Activated CD4-positive, CD25-positive, alpha-beta regulatory T cell (primary cell): ENCODE measurements at regions not wholly inside any gene's neighbourhood (a gene's known extent, or its start where the extent isn't known, plus 50 kb on each side); places are given as distances from the start of the nearest gene placed in this dataset.

ENCODE experiments used
- DNase-seq, 4 experiments: peaks; one replicate each; lab custom pipeline; 2025; lab: John Stamatoyannopoulos, UW

DNA sequence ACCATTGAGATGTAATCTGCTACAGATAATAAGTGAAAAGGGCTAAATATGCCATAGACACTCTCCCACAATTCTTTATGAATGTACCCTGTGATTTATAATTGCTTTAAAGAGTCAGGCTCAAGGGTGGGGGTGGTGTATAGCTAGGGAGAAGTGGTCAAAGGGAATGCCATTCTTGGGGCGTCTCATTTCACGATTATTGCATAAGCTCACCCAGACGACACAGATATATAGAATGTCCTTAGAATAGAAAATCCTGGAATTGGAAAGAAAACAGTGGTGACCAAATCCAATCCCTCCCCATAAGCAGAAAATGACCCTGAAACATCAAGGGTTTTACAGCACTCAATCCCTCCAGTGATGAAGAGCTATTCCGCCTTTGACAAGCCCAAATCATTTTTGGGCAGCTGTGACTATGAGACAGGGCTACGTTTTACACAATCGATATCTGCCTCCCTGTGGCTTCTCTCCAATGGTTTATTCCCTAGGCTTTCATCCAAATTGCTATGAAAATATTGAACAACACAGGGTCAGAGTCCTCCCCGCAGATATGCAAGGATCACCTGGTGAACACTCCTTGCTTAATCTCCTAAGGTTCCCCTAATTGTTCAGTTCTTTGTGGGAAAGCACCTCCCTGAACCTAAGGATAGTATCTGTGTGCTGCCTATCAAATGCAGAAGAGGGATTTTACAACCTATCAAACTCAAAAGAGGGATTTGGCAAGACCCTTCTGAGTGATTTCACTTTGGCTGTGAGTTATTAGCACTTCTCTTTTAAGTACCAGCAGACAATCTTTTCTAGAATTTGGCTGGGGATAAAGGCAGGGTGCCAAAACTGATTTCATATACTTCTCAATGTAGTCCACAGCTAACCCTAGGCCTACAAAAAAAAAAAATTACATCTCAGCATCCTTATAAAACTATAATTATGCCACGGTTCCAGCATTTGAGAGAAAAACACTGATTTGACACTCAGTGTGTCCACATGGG, 144.9 kb upstream of the CDH6 start:
- DNase-seq = no peak

DNA sequence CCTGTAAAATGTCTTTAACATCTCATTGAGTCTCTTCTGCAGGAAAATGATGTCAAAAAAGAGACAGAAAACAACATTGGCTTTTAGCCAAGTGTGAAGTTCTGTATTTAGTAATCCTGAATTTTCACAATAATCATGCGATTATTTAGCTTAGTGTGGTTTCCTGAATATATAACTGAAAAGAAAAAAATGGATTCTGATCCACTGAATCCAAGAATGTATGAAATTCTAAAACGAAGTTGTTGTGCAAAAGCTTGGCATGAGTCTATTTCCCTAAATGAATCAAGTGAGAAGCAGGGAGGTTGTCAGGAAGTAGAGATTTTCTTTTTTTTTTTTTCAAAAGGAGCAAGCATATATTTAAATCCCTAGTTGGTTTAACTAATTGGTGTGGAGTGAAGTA, 145.9 kb upstream of the CDH6 start:
- no peak for DNase-seq

DNA sequence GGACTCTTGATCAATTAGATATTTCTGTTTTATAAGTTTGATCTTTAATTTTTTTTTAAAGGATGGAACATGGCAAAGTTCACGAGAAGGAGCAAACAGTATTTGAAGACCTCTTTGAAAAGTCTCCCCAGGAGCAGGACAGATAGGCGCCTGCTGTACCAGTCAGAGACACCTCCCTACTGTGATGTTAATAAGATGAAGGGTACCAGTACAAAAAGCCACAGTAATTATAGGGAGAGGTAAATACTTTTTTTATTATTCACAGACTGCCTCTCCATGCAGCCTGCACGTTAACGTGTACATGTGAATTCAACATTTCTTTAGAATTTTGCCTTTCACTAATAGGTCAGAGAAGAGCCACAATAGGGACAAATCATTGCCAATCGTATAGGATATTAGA, 146.5 kb upstream of the CDH6 start:
- no peak for DNase-seq

DNA sequence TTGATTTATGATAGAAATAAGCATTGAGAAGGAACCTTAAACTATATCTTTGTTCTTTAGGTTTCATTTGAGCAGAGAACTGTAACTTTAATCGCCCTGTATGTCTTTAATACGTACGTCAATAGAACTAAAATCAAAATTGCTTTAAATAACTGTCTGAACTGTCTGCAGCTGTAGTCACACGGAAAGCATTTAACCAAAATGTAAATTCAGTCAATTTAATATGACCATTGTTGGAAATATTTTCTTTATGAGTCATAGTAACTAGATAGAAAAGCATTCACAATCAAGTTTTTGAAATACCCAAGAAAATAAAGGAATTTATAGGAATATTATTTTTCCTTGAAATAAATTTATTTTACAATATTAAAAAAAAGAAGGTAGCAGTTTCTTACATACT, 157.1 kb upstream of the CDH6 start:
- no peak for DNase-seq

DNA sequence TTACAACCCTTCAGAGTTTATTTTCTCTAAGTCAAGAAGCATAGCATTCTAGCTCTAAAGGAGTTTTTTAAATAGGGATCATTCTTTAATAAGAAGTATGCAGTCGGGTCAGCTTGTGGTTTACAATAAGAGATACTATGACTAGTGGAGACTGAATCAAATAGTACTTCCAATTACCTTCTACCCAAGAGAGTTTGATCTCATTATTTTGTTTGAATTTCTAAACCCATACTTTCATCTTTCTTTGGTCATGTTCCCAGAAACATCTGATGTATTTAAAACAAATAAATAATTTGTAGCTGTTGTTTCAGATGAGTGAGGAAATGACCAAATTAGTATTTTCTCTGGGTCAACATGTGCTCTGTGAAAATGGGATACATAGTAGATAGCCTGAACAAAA, 160.2 kb upstream of the CDH6 start:
- no peak for DNase-seq

DNA sequence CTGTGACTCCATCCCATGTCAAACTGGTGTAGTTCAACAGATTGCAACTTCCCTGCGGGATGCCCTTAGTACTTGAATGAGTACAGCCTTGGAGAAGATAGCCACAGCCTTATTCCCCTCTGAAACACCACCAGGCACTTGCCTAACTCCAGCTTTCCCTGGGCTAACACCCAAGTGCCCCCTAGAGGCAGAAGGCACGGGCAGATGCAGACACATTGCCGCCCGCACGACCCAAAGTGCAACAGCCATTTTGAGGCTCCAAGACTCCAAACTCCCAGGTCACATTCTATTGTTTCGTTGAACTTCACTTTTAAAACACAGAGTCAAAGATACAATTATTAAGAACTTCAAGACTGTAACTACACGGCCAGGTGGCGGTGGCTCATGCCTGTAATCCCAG, 163.6 kb upstream of the CDH6 start:
- DNase-seq = no peak

DNA sequence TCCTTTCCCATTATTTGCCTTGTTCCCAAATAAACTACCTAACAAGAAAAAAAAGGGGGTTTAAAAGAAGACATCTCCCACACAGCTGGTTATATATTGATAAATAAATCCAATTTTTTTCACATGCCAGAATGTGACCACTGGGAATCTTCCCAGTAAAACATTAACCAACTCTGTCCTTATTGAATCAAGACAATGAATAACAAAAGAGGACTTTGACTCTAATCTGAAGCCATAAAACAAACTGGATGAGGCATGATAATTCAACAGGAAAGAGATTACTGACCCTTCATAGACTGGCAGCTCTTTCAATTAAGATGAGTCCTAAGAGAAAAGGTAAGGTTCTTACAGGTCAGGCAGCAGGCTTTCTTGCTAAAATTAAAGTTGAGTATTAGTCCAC, 165.8 kb upstream of the CDH6 start:
- DNase-seq = no peak

DNA sequence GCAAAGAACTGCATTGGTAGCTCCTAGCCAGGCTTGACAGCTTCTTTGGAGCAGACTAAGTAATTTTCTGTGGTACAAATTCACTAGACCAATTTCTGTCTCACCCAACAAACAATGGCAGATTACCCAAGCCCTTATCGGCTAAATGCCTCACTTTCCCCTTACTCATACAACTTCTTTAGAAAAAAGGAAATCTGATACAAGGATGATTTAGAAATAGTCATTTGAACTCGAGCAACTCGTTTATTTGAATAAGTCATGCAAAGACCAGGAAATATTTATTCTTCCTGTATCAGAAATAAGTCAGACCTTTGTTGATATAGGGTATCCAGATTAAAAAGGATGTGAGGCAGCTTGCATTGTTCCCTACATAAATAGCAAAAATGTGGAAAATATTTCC, 170.4 kb upstream of the CDH6 start:
- no peak for DNase-seq

DNA sequence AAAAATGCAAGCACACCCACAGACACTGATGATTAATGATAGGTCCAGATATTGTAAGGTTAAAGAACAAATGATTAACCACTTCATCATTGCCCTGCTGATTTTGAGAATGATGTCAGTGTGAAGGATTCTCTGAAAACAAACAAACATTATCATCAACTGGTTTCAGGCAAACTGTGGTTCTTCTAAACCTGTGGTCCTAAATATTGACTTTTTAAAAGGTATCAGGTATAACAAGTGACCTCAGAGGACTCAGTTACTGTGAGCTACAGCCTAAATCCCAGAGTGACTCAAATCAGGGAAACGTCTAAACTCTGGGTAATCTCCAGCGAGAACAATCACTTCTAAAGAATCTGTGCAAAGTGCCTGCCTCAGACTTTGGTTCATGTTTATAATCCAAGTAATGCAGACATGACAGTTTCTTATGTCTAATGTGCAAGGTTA, 172.3 kb upstream of the CDH6 start:
- no peak for DNase-seq

DNA sequence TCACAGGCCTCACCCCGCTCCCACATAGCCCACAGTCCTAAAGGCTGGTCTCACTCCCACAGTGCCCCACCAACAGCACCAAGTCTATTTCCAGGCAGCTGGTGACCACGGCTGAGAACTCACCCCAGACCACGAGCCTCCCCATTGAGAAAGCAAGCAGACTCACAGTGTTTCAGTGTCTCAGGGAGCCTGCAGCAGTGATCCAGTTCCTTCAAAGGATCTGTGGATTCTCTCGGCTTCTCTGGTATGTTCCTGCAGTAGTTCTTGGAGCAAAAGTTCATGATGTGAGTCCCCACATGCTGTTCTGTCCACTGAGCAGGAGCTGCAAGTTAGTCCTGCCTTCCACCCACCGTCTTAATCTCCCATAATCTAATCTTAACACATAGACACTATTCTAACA, 185.3 kb upstream of the CDH6 start:
- no peak for DNase-seq

DNA sequence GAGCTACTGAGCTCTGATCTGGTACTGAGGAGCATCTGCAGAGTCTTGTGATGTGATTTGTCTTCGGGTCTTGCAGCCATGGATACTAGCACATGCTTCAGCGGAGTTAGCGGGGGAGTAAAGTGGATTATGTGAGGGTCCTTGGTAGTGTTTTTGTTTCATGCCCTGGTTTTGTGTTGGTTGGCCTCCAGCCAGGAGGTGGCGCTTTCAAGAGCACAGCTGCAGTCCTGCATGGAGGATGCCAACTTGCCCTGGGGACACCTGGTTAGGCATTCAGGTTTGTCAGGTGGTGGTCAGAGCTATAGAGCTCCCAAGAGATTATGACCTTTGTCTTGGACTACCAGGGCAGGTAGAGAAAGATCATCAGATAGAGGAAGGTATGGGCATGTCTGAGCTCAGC, 185.8 kb upstream of the CDH6 start:
- DNase-seq = no peak

DNA sequence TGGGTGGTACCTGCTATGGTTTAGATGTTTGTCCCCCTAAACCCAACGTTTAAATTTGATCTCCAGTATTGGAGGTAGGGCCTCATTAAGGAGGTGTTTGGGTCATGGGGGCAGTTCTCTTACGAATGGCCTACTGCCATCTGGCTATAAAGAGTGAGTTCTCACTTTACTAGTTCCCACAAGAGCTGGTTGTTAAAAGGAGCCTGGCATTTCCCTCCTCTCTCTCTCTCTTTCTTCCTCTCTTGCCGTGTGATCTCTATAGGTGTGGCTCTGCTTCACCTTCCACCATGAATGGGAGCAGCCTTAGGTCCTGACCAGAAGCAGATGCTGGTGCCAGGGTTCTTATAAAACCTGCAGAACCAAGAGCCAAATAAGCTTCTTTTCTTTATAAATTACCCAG, 193.2 kb upstream of the CDH6 start:
- no peak for DNase-seq

DNA sequence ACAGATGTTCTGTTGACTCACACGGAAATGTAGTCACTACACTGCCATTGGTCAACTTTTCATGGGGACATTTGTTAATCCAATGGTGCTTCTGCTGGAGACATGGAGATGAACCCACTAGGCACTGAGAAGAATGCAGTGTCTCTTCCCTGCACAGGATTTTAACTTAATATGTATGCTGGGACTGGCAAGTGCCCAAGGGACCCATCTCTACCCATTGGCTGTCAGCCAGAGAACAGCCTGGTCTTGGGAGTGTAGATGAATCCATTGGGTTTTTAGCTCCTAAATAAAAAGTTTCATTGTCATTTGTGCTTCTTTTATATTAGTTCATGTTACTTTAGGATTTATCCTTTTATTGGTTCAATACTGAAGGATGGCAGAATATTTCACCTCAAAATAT, 195.8 kb upstream of the CDH6 start:
- DNase-seq = no peak

DNA sequence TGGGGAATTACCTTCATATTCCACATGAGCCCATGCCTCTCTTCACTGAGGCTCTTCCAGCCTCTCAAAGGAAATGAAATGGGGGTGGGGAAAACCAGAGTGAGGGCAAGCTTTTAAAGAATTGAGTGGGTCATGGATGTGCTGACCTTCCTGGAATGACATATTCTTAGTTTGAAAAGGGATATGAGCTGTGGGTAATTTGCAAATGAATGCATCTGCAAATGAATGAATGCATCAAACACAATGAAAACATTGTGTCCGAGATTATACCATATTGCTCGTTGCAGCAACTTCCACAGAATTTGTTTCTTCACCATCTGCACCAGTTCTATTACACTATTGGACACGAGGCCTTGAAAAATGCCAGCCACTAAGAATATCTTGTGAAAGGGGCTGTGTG, 198.6 kb upstream of the CDH6 start:
- DNase-seq = no peak

DNA sequence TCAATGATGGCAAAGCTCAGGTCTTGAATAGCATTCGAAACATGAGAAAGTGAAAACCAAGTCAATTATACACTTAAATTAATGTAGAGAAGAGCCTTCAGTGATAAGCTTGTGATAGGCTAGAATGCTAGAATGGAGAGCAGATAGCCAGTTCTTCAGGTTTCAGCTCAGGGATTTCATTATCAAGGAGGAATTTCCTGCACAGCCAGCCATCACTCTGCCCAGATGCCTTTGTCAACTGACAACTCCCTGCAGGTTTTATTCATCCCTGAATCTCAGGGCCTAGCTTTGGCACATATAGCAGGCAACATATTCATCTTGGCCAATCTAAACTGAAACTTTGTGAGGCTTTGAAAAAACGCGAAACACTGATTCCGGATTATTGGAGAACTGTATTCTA, 199.3 kb upstream of the CDH6 start:
- no peak for DNase-seq

DNA sequence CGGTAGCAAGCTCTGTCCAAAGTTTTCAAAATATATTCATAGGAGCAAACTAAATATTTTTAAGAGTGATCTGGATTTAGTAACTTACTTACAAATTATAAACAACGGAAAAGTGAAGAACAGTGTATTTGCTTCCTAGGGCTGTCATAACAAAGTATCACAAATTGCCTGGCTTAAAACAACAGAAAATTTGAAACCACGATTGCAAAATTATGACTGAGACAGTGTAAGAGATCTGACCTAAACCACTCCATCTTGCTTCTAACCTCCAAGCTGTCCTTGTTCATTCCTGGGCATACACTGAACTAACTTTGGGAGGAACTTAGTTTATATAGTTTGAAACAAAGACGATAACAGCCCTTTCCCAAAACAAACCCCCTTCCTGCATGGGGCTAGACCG, 202.0 kb upstream of the CDH6 start:
- DNase-seq = no peak

DNA sequence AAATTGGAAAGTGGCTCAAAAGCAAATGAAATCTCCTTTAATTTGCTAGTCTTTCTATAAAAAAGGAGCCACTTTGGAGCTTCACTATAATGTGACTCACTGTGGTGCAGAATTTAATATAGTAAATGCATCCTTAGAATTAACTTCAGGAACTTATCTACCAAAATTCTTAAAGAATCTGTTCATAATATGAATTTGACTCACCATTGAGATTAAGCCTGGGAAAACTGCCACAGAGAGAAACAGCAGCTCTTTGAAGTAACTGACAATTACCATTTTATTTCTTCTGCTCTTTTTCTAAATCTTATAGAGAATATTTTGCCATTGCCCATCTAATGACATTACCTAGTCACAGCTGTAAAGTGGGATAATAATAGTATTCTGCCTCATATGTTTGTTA, 211.9 kb upstream of the CDH6 start:
- no peak for DNase-seq

DNA sequence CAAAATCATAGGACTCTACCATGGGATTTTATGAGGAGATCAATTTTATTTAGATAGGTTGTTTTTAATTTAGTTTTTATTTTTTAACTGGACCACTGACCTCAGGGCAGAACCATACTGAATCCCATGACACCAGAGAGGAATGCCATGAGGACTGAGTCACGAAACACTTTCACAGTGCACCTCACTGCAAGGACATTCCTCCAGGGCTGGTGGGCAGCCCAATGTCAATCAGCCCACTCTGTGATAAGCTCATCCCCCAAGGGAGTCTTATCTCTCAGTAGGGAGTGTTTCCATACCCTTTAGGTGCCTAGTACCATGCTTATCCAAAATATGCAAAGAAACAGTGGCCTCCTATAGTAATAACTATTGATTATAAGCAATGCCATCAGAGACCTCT, 224.5 kb upstream of the CDH6 start:
- no peak for DNase-seq

DNA sequence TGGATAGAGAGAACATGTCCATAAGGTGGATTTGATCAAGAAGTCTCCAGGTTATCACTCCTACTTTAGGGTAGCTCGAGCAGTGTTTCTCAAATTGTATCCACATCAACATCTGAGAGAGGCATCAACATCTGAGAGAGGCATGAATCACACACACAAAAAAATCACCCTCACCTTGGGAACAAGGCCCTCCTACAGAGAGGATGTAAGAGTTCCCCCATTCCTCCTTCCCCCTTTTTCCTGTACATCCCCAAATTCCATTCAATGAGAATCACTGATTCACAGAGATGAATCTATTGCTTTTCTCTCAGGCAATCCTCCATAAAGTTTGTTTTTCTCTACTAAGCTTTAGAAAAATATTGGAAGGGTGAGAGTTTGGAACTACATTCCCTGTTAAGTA, 233.4 kb upstream of the CDH6 start:
- DNase-seq = no peak

DNA sequence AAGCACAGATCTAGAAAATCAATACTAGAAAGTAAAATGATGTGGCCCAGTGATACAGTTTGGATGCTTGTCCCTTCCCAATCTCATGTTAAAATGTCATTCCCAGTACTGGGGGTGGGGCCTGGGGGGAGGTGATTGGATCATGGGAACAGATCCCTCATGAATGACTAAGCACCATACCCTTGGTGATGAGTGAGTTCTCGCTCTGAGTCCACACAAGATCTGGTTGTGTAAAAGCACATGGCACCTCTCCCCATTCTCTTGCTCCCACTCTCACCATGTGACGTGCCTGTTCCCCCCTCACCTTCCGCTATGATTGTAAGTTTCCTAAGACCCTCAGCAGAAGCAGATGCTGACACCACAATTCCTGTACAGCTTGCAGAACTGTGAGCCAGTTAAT, 234.2 kb upstream of the CDH6 start:
- no peak for DNase-seq

DNA sequence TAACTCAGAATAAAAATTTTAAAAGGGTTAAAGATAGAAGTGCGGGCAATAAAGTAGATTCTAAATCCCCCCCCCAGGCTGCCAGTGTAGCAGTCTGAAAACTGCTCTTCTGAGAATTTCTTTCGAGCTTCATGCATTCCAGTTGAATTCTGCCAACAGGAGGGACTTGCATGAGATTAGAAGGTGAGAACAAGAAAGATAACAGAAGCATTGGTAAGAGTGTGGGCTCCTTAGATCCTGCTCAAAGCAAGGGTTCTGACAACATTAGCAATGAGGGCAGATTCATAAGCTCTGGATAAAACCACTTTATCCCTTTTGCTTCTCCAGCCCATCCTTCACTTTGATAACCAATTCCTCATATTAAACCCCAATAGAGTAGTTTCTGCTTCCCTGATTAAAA, 235.9 kb upstream of the CDH6 start:
- no peak for DNase-seq

DNA sequence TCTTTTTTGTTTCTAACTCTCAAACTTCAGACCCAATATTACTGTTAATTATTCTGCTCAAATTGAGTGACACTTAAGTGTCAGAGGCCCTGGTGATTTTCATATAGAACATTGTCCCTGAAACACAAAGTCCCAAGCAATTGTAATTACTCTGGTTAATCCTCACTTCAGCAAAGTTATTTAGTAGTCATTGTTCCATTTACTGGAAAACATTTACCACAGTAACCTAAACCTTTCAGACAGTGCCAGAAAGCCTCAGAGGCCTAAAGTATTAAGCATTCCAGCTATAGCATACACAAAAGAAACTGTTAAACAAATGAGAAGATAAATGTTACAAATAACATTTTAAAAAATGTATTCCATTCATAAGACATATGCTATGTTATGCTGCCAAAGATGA, 237.2 kb upstream of the CDH6 start:
- DNase-seq = no peak

DNA sequence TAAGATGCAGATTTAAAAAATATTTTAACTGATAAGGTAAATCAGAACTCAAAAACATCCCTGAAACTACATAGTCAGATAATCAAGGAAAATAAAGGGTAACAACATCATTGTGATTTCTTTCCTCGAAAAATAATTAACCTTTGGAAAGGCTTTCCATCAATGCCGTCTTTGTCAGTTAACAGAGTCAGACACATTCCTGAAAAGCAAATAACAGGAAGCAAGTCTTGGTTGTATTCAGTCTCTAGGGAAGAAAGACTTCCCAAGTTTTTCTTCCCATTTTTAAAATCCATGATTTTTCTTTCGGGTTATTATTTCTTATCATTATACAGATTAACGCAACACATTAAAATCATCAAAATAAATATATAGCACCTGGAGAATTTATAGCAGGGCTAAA, 256.4 kb upstream of the CDH6 start:
- no peak for DNase-seq

DNA sequence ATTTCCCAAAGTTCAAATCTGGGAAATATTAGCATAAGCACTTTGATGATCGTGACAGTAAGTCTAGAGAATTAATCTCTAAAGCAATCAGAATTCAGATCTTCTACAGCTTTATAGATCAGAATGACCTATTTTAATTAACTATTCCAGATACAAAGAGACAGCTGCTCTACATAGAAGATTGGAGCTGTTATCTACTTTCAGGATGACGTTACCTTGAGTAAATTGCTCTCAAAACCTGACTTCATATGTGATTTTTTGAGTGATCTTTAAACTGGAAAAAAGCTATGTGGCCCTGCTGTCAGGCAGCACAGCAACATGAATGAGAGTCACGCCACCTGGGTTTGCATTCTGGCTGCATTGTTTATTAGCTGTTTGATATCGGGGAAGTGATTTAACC, 259.9 kb upstream of the CDH6 start:
- no peak for DNase-seq
